ENCODE measurements at regions not wholly inside any gene's neighbourhood (a gene's known extent, or its start where the extent isn't known, plus 50 kb on each side); places are given as distances from the start of the nearest gene placed in this dataset.

DNA sequence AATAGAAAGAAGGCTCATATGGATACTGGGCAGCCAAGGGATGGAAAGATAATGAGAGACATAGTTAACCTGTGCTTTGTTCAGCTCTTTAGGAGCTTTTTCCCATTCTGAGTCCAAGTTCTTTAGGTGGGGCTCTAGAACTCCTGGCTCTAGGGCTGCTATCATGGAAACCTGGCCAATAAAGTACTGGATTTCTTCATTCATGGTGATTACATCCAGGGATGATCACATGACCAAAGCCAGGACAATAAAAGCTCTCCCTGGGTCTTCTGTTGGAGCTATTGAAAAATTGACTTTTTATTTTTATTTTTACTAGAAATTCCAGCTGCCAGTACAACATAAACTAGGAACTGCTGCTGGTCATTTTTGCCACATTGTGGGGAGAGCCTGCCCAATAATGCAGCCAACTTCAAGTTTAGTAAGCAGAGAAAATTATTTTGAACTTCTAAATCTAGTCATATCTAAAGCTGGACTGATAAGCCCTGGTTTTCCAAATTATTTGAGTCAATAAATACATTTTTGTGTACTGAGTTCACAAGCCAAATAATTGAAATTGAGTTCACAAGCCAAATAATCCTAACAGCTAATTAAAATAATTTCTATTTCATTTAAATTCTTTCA, 224.9 kb upstream of the STARD13 start:
- no peaks in the 10 kb centered on the region for H3K9me3 Mint-ChIP-seq

GRCh38 chr13:33512880-33513554, 227.5 kb upstream of the STARD13 start:
- DNase-seq: no peak
- Mint-ChIP-seq H3K36me3 (no peaks in the 10 kb centered on the region), H3K27me3 (ENCODE audit: low read depth in 3 of 3) (peaks cover 0 to 22% (median 3%) of the 10 kb centered on the region in 3 donors), H3K27ac (no peak overlapping the region), H3K4me3 (no peak overlapping the region), H3K9me3 (no peaks in the 10 kb centered on the region), H3K4me1 (no peaks in the 10 kb centered on the region)

More for the DNA sequence above, 224.9 kb upstream of the STARD13 start:
- Mint-ChIP-seq H3K27me3 (ENCODE audit: low read depth in 3 of 3) (peaks cover 0 to 22% (median 3%) of the 10 kb centered on the region in 3 donors), H3K4me3 (no peak overlapping the region), H3K4me1 (no peaks in the 10 kb centered on the region), H3K36me3 (no peaks in the 10 kb centered on the region), H3K27ac (no peak overlapping the region)
- DNase-seq: no peak

DNA sequence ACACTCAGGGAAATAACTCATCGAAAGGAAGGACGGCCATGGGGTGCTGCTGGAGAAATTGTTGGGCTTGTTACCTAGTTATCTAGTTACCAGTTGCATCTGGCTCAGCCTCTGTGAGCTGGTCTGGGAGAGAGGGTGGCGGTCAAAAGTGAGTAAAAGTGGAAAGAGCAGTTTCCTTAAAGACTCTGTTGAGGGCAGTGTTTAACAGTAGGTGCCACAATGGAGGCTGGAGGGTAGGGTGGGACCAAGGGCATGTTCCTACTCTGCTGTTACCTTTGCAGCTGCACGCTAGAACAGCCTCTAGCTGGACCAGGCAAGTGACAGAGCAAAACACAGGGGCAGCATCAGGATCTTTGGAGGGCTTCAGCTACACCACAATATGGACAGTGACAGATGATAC, 228.8 kb upstream of the STARD13 start:
- Mint-ChIP-seq H3K9me3 (no peaks in the 10 kb centered on the region), H3K27me3 (ENCODE audit: low read depth in 3 of 3) (peaks cover 0 to 14% (median 3%) of the 10 kb centered on the region in 3 donors), H3K4me3 (no peak overlapping the region), H3K27ac (no peak overlapping the region), H3K36me3 (no peaks in the 10 kb centered on the region), H3K4me1 (no peaks in the 10 kb centered on the region)
- no peak for DNase-seq

GRCh38 chr13:33515146-33515545, 229.6 kb upstream of the STARD13 start:
- Mint-ChIP-seq H3K9me3 (no peaks in the 10 kb centered on the region), H3K27ac (no peak overlapping the region), H3K4me1 (no peaks in the 10 kb centered on the region), H3K36me3 (no peaks in the 10 kb centered on the region), H3K27me3 (ENCODE audit: low read depth in 3 of 3) (peaks cover 0 to 9% (median under 1%) of the 10 kb centered on the region in 3 donors), H3K4me3 (no peak overlapping the region)
- DNase-seq: no peak

DNA sequence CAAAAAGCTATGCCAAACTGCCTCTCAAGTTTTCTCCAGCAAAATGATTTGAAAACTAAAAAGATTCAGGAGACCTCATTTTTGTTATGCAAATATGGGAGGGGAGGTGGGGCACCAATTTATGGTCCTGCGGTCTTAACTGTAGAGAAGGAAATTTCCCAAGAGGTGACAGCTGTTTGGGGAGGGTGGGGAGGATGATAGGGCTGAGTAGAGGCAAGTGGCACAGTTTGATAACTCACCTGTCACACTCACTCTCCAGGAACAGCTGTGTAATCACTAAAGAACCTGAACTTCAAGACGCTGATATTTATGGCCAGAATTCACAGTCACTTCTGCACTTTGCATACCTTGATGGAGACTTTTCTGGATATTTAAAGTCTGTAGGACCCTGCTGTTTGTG, 232.9 kb upstream of the STARD13 start:
- peaks cover 0 to 4% (median 0%) of the 10 kb centered on the region in 3 donors for H3K27me3 Mint-ChIP-seq (ENCODE audit: low read depth in 3 of 3)
- no peaks in the 10 kb centered on the region for H3K9me3 Mint-ChIP-seq
- no peaks in the 10 kb centered on the region for H3K36me3 Mint-ChIP-seq
- no peaks in the 10 kb centered on the region for H3K4me1 Mint-ChIP-seq
- H3K27ac Mint-ChIP-seq: no peak overlapping the region
- H3K4me3 Mint-ChIP-seq: no peak overlapping the region
- no peak for DNase-seq

GRCh38 chr13:33519561-33520467, 234.3 kb upstream of the STARD13 start:
- Mint-ChIP-seq H3K4me3 (no peak overlapping the region), H3K27ac (no peak overlapping the region), H3K4me1 (no peaks in the 10 kb centered on the region), H3K27me3 (ENCODE audit: low read depth in 3 of 3) (no peaks in the 10 kb centered on the region), H3K9me3 (no peaks in the 10 kb centered on the region), H3K36me3 (no peaks in the 10 kb centered on the region)
- no peak for DNase-seq

DNA sequence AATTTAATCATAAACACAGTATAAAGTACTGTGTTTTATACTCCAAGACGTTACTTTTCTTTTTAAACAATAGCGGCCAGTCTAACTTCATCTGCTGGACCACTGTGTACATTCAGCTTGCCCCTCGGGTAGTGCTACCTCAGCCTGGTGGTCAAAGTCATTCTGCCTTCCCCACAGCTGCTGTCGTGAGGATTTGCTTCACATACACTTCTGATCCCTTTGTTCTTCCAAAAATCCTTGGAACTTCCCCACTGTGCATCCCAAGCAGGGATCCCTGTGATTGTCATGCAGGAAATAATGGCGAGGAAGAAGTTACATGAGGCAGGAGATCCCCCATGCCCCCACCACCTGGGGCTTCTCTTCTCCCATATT, 234.9 kb upstream of the STARD13 start:
- no peaks in the 10 kb centered on the region for H3K4me1 Mint-ChIP-seq
- no peak overlapping the region for H3K27ac Mint-ChIP-seq

GRCh38 chr13:33524086-33524485, 238.5 kb upstream of the STARD13 start:
- H3K27ac Mint-ChIP-seq: no peak overlapping the region
- H3K27me3 Mint-ChIP-seq (ENCODE audit: low read depth in 3 of 3): peaks cover 0 to 4% (median 1%) of the 10 kb centered on the region in 3 donors
- peaks cover 4 to 11% of the 10 kb centered on the region in 2 donors for H3K4me1 Mint-ChIP-seq
- H3K4me3 Mint-ChIP-seq: no peak overlapping the region
- H3K36me3 Mint-ChIP-seq: no peaks in the 10 kb centered on the region
- H3K9me3 Mint-ChIP-seq: no peaks in the 10 kb centered on the region
- no peak for DNase-seq

More for the DNA sequence above, 234.9 kb upstream of the STARD13 start:
- no peaks in the 10 kb centered on the region for H3K36me3 Mint-ChIP-seq
- no peak for DNase-seq
- H3K4me3 Mint-ChIP-seq: no peak overlapping the region
- no peaks in the 10 kb centered on the region for H3K27me3 Mint-ChIP-seq (ENCODE audit: low read depth in 3 of 3)
- H3K9me3 Mint-ChIP-seq: no peaks in the 10 kb centered on the region

- Mint-ChIP-seq H3K4me1 (peaks cover 4 to 11% of the 10 kb centered on the region in 2 donors), H3K27ac (no peak overlapping the region), H3K9me3 (peaks cover 0 to 2% (median 0%) of the 10 kb centered on the region in 6 donors), H3K27me3 (ENCODE audit: low read depth in 3 of 3) (peaks cover 0 to 4% (median 1%) of the 10 kb centered on the region in 3 donors), H3K36me3 (peaks cover 0 to 5% (median 0%) of the 10 kb centered on the region in 3 donors), H3K4me3 (no peak overlapping the region)
- no peak for DNase-seq
These were observed 240.2 kb upstream of the STARD13 start for GRCh38 chr13:33525763-33526162.

DNA sequence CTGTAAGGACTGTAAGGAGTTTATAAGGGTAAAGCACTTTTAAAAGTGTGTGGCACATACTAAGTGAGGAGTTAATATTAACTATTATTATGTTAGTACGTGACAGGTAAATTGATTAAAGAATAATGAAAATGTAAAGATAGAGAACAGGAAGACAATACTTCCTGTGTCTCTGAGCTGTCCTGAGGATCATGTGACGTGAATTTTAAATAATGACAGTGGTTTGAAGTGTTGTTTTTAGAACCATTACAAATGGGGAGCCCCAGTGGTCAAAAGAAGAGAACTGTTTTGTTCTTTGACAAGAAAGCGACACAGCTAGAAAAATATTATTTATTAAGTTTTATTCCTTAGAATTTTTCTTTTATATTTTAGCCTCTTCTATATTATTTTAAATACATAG, 241.2 kb upstream of the STARD13 start:
- Mint-ChIP-seq H3K27ac (no peak overlapping the region), H3K4me3 (no peak overlapping the region)

DNA sequence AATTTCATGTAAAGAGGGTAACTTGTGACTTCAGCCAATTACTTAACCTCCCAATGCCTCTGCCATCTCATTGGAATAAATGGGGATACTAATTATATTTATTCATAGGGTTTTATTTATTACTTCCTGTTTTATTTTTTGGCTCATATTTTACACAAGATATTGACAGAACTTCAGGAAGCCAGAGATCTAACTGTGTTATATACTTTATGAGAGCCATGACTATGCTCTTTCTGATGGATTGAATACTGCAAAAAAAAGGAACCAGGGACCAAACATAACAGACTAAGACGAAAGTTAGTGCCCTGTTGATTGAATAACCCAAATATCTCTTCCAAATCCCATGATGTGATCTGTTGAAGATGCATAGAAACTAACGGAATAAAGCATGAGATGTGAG, 243.3 kb upstream of the STARD13 start:
- Mint-ChIP-seq H3K27ac (no peak overlapping the region), H3K27me3 (ENCODE audit: low read depth in 3 of 3) (peaks cover 0 to 11% (median 1%) of the 10 kb centered on the region in 3 donors), H3K4me1 (peaks cover 4 to 11% of the 10 kb centered on the region in 2 donors), H3K36me3 (peaks cover 0 to 5% (median 0%) of the 10 kb centered on the region in 3 donors), H3K9me3 (peaks cover 0 to 2% (median 0%) of the 10 kb centered on the region in 6 donors), H3K4me3 (no peak overlapping the region)
- DNase-seq: no peak

More for the DNA sequence above, 241.2 kb upstream of the STARD13 start:
- peaks cover 0 to 5% (median 0%) of the 10 kb centered on the region in 3 donors for H3K36me3 Mint-ChIP-seq
- peaks cover 4 to 11% of the 10 kb centered on the region in 2 donors for H3K4me1 Mint-ChIP-seq
- DNase-seq: no peak
- H3K9me3 Mint-ChIP-seq: peaks cover 0 to 2% (median 0%) of the 10 kb centered on the region in 6 donors
- H3K27me3 Mint-ChIP-seq (ENCODE audit: low read depth in 3 of 3): peaks cover 0 to 4% (median 1%) of the 10 kb centered on the region in 3 donors

GRCh38 chr13:33531484-33531883, 245.9 kb upstream of the STARD13 start:
- H3K27ac Mint-ChIP-seq: no peak overlapping the region
- peaks cover 4 to 10% of the 10 kb centered on the region in 2 donors for H3K4me1 Mint-ChIP-seq
- H3K4me3 Mint-ChIP-seq: no peak overlapping the region
- no peak for DNase-seq
- peaks cover 0 to 2% (median 0%) of the 10 kb centered on the region in 6 donors for H3K9me3 Mint-ChIP-seq
- peaks cover 0 to 5% (median 0%) of the 10 kb centered on the region in 3 donors for H3K36me3 Mint-ChIP-seq
- H3K27me3 Mint-ChIP-seq (ENCODE audit: low read depth in 3 of 3): peaks cover 0 to 12% (median 1%) of the 10 kb centered on the region in 3 donors

- Mint-ChIP-seq H3K36me3 (peaks cover 0 to 4% (median 0%) of the 10 kb centered on the region in 3 donors), H3K4me1 (no peaks in the 10 kb centered on the region), H3K27me3 (ENCODE audit: low read depth in 3 of 3) (peaks cover 0 to 8% (median 0%) of the 10 kb centered on the region in 3 donors), H3K27ac (no peak overlapping the region), H3K4me3 (no peak overlapping the region), H3K9me3 (no peaks in the 10 kb centered on the region)
- no peak for DNase-seq
These were observed 249.5 kb upstream of the STARD13 start for GRCh38 chr13:33535061-33535460.

GRCh38 chr13:33536601-33537000, 251.0 kb upstream of the STARD13 start:
- DNase-seq: no peak
- H3K36me3 Mint-ChIP-seq: no peaks in the 10 kb centered on the region
- H3K27ac Mint-ChIP-seq: no peak overlapping the region
- H3K4me1 Mint-ChIP-seq: peaks cover 13 to 14% of the 10 kb centered on the region in 2 donors
- H3K9me3 Mint-ChIP-seq: peaks cover 0 to 1% (median 0%) of the 10 kb centered on the region in 6 donors
- H3K4me3 Mint-ChIP-seq: no peak overlapping the region
- peaks cover 0 to 8% (median 0%) of the 10 kb centered on the region in 3 donors for H3K27me3 Mint-ChIP-seq (ENCODE audit: low read depth in 3 of 3)

Data from immature natural killer cell (primary cell).